ENCODE measurements at regions not wholly inside any gene's neighbourhood (a gene's known extent, or its start where the extent isn't known, plus 50 kb on each side); places are given as distances from the start of the nearest gene placed in this dataset.

DNA sequence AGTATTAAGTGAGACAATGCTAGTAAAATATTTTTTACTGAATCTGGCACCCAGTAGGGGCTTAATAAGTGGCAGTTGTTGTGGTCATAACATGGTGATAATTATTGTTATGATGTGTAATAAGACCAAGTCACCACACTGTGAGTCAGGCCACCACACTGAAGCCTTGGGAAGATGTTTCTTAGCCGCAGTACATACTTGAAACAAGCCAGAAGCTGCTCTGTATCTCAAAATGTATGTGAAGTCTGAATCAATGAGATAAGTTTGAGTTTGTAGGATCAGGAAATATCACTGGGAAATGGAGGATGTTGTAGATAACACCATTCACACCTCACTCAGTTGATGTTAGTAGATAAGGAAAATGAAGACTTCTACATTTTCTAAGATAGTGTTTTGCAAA, 51.3 kb upstream of the PTPN3 start:
- intact Hi-C loops (cut with micrococcal nuclease) = no loop called here
- H3K4me1 Mint-ChIP-seq (ENCODE audit: low read depth) = no peaks in the 10 kb centered on the region
- peaks cover 2% of the 10 kb centered on the region for H3K9me3 Mint-ChIP-seq
- H3K4me3 Mint-ChIP-seq = no peak overlapping the region
- peaks cover 7% of the 10 kb centered on the region for H3K27me3 Mint-ChIP-seq
- H3K36me3 Mint-ChIP-seq (ENCODE audit: low read depth) = no peaks in the 10 kb centered on the region
- no peak overlapping the region for H3K27ac Mint-ChIP-seq

- H3K4me1 Mint-ChIP-seq (ENCODE audit: low read depth) = no peaks in the 10 kb centered on the region
- no peak overlapping the region for H3K27ac Mint-ChIP-seq
- no peak overlapping the region for H3K4me3 Mint-ChIP-seq
- no peaks in the 10 kb centered on the region for H3K36me3 Mint-ChIP-seq (ENCODE audit: low read depth)
- H3K27me3 Mint-ChIP-seq = peaks cover 7% of the 10 kb centered on the region
- intact Hi-C loops (cut with micrococcal nuclease) = no loop called here
- no peaks in the 10 kb centered on the region for H3K9me3 Mint-ChIP-seq
Observed at GRCh38 chr9:109551651-109552050, 53.5 kb upstream of the PTPN3 start.

- no peak overlapping the region for H3K4me3 Mint-ChIP-seq
- peaks cover 10% of the 10 kb centered on the region for H3K27me3 Mint-ChIP-seq
- no peaks in the 10 kb centered on the region for H3K4me1 Mint-ChIP-seq (ENCODE audit: low read depth)
- no peak overlapping the region for H3K27ac Mint-ChIP-seq
- no peaks in the 10 kb centered on the region for H3K36me3 Mint-ChIP-seq (ENCODE audit: low read depth)
- intact Hi-C loops (cut with micrococcal nuclease) = no loop called here
- no peaks in the 10 kb centered on the region for H3K9me3 Mint-ChIP-seq
Observed at GRCh38 chr9:109555215-109555614, 57.1 kb upstream of the PTPN3 start.

GRCh38 chr9:109556061-109556460, 58.0 kb upstream of the PTPN3 start:
- Mint-ChIP-seq H3K9me3 (no peaks in the 10 kb centered on the region), H3K4me1 (ENCODE audit: low read depth) (no peaks in the 10 kb centered on the region), H3K4me3 (no peak overlapping the region), H3K27me3 (peaks cover 12% of the 10 kb centered on the region), H3K36me3 (ENCODE audit: low read depth) (no peaks in the 10 kb centered on the region), H3K27ac (no peak overlapping the region)
- intact Hi-C loops (cut with micrococcal nuclease) = no loop called here

DNA sequence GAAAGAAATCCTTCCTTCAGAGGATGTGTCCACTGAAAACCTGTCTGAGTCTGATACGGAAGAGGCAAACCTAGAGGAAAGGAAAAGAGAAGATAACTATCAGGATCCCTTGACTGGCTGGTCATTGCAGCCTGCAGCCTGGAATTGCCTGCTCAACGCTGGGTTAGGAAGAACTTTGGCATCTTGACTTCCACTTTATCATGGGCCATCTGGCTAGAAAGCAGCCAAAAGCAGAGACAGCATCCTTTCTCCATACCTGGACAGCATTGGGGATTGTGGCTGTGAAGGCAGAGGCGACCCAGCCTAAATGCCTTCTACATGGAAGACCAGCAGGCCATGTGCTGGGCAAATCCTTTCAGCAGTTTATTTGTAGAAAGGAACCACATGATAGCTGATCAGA, 58.7 kb upstream of the PTPN3 start:
- H3K4me3 Mint-ChIP-seq = no peak overlapping the region
- no peaks in the 10 kb centered on the region for H3K9me3 Mint-ChIP-seq
- H3K27ac Mint-ChIP-seq = no peak overlapping the region
- intact Hi-C loops (cut with micrococcal nuclease) = no loop called here
- no peaks in the 10 kb centered on the region for H3K36me3 Mint-ChIP-seq (ENCODE audit: low read depth)
- H3K4me1 Mint-ChIP-seq (ENCODE audit: low read depth) = no peaks in the 10 kb centered on the region
- peaks cover 12% of the 10 kb centered on the region for H3K27me3 Mint-ChIP-seq

DNA sequence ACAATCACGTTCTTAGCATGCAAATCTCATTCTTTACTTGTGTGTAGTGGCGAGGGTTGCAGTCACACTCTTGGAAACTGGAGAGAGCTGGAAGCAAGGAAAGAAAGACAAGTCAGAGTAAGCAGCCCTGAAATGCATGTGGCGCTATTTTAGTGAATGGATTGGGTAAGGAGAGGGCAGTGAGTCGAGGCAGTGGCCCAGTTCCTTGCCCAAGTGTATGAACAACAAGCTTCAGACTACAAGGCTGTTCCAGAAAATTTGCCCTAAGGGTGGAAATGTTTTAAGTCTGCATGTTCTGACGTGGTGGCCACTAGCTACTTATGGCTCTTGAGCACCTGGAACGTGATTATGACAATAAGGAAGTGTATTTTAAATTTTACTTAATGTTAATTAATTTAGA, 59.4 kb upstream of the PTPN3 start:
- Mint-ChIP-seq H3K4me1 (ENCODE audit: low read depth) (no peaks in the 10 kb centered on the region), H3K27ac (no peak overlapping the region), H3K9me3 (no peaks in the 10 kb centered on the region), H3K27me3 (peaks cover 13% of the 10 kb centered on the region), H3K4me3 (no peak overlapping the region), H3K36me3 (ENCODE audit: low read depth) (no peaks in the 10 kb centered on the region)
- intact Hi-C loops (cut with micrococcal nuclease) = no loop called here

GRCh38 chr9:109558718-109559151, 60.6 kb upstream of the PTPN3 start:
- H3K27me3 Mint-ChIP-seq = peaks cover 13% of the 10 kb centered on the region
- H3K4me3 Mint-ChIP-seq = no peak overlapping the region
- no peaks in the 10 kb centered on the region for H3K4me1 Mint-ChIP-seq (ENCODE audit: low read depth)
- no peak overlapping the region for H3K27ac Mint-ChIP-seq
- no peaks in the 10 kb centered on the region for H3K9me3 Mint-ChIP-seq
- intact Hi-C loops (cut with micrococcal nuclease) = no loop called here
- H3K36me3 Mint-ChIP-seq (ENCODE audit: low read depth) = no peaks in the 10 kb centered on the region

GRCh38 chr9:109560470-109561132, 62.5 kb upstream of the PTPN3 start:
- H3K36me3 Mint-ChIP-seq (ENCODE audit: low read depth) = no peaks in the 10 kb centered on the region
- peaks cover 21% of the 10 kb centered on the region for H3K27me3 Mint-ChIP-seq
- no peaks in the 10 kb centered on the region for H3K9me3 Mint-ChIP-seq
- intact Hi-C loops (cut with micrococcal nuclease) = no loop called here
- no peak overlapping the region for H3K4me3 Mint-ChIP-seq
- no peaks in the 10 kb centered on the region for H3K4me1 Mint-ChIP-seq (ENCODE audit: low read depth)
- H3K27ac Mint-ChIP-seq = no peak overlapping the region

DNA sequence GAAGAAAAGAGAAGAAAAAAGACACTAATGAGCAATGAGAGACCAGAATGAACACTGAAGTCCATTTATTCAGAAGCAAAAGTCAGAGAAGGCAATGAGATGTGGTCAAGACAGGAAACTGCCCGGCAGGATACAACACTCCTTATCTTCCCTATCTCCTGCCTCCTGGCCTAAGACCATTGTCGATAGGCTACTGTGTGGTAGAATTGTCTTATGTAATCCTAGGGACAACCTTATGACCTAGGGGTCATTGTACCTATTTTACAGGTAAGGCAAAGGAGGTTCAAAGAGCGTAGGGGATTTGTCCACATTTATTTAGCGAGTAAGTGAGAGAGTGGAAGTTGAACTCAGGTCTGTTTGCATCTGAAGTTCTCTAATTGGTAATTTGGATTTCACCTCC, 63.0 kb upstream of the PTPN3 start:
- no peak overlapping the region for H3K27ac Mint-ChIP-seq
- H3K4me3 Mint-ChIP-seq = no peak overlapping the region
- H3K4me1 Mint-ChIP-seq (ENCODE audit: low read depth) = no peaks in the 10 kb centered on the region
- peaks cover 23% of the 10 kb centered on the region for H3K27me3 Mint-ChIP-seq
- no peaks in the 10 kb centered on the region for H3K9me3 Mint-ChIP-seq
- H3K36me3 Mint-ChIP-seq (ENCODE audit: low read depth) = no peaks in the 10 kb centered on the region
- intact Hi-C loops (cut with micrococcal nuclease) = no loop called here

DNA sequence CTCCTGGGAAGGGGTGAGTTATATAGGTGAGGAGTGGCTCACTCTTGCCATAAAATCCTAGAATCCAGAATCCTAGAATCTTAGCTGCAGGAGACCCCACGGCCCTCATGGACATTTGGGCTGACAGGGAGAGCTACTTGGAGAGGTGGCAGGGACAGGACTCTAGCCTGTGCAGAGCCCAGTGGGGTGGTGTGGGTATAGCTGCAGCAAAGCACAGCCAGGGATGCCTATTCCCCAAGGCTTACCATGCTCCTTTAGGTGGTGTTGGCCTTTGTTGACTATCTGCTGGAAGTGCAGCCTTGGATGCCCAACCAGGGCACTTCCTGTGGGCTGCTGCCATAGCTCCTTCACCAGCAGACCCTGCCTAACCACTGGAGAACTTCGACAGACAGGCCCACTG, 70.0 kb upstream of the PTPN3 start:
- Mint-ChIP-seq H3K4me1 (ENCODE audit: low read depth) (no peaks in the 10 kb centered on the region), H3K27ac (no peak overlapping the region), H3K36me3 (ENCODE audit: low read depth) (no peaks in the 10 kb centered on the region), H3K27me3 (peaks cover 40% of the 10 kb centered on the region), H3K4me3 (no peak overlapping the region), H3K9me3 (no peaks in the 10 kb centered on the region)
- intact Hi-C loops (cut with micrococcal nuclease) = no loop called here

- Mint-ChIP-seq H3K9me3 (no peaks in the 10 kb centered on the region), H3K27ac (no peak overlapping the region), H3K36me3 (ENCODE audit: low read depth) (no peaks in the 10 kb centered on the region), H3K4me1 (ENCODE audit: low read depth) (no peaks in the 10 kb centered on the region), H3K27me3 (peaks cover 40% of the 10 kb centered on the region), H3K4me3 (no peak overlapping the region)
- intact Hi-C loops (cut with micrococcal nuclease) = no loop called here
Observed at GRCh38 chr9:109568568-109569210, 70.6 kb upstream of the PTPN3 start.

GRCh38 chr9:109574061-109574882, 76.2 kb upstream of the PTPN3 start:
- intact Hi-C loops (cut with micrococcal nuclease) = loop anchor here (10.0 kb wide), 1 partner anchor 581 kb away; no protein-coding TSS in a partner anchor
- H3K4me3 Mint-ChIP-seq = no peak overlapping the region
- no peaks in the 10 kb centered on the region for H3K4me1 Mint-ChIP-seq (ENCODE audit: low read depth)
- no peaks in the 10 kb centered on the region for H3K9me3 Mint-ChIP-seq
- no peak overlapping the region for H3K27ac Mint-ChIP-seq
- peaks cover 14% of the 10 kb centered on the region for H3K27me3 Mint-ChIP-seq
- H3K36me3 Mint-ChIP-seq (ENCODE audit: low read depth) = no peaks in the 10 kb centered on the region

GRCh38 chr9:109576762-109577161, 78.7 kb upstream of the PTPN3 start:
- no peaks in the 10 kb centered on the region for H3K36me3 Mint-ChIP-seq (ENCODE audit: low read depth)
- intact Hi-C loops (cut with micrococcal nuclease) = loop anchor here (10.0 kb wide), 1 partner anchor 578 kb away; no protein-coding TSS in a partner anchor
- H3K27me3 Mint-ChIP-seq = peaks cover 3% of the 10 kb centered on the region
- no peaks in the 10 kb centered on the region for H3K4me1 Mint-ChIP-seq (ENCODE audit: low read depth)
- no peak overlapping the region for H3K27ac Mint-ChIP-seq
- no peaks in the 10 kb centered on the region for H3K9me3 Mint-ChIP-seq
- no peak overlapping the region for H3K4me3 Mint-ChIP-seq
